ENCODE measurements at regions not wholly inside any gene's neighbourhood (a gene's known extent, or its start where the extent isn't known, plus 50 kb on each side); places are given as distances from the start of the nearest gene placed in this dataset.

- no peaks in the 10 kb centered on the region for H3K9me3 ChIP-seq (replicated peaks; ENCODE audit: control insufficient read depth, insufficient read depth, low read depth, low read length)
- no peaks in the 10 kb centered on the region for H3K27me3 ChIP-seq (ENCODE audit: control insufficient read depth in 2 of 2, insufficient read depth in 2 of 2, low read length in 2 of 2)
- ChIA-PET POLR2A (no interaction called here), CTCF (ENCODE audit: low intra/inter-chr PET ratio) (no interaction called here)
- intact Hi-C loops (cut with micrococcal nuclease) = no loop called here
- no peak overlapping the region for H2AFZ ChIP-seq (ENCODE audit: low read depth, low read length)
- H3K9me1 ChIP-seq (ENCODE audit: control insufficient read depth, insufficient read depth, low read length) = no peaks in the 10 kb centered on the region
- H3K79me2 ChIP-seq (ENCODE audit: control insufficient read depth, insufficient read depth, low read length) = no peaks in the 10 kb centered on the region
- H3K27ac ChIP-seq (ENCODE audit: extremely low read depth, low read depth, low read length) = no peak overlapping the region
- BruUV-seq (replicated peaks) = no TSS peak
- DNase-seq (ENCODE audit: extremely low read depth in 1 of 4, low spot score in 3 of 4) (no peak), FAIRE-seq (no peak), ATAC-seq (no peak)
- no peak overlapping the region for H3K4me2 ChIP-seq (ENCODE audit: insufficient read depth, low read length)
- no peaks in the 10 kb centered on the region for H3K4me1 ChIP-seq (replicated peaks in 1 of 2; ENCODE audit: control insufficient read depth in 2 of 2, insufficient read depth in 2 of 2, low read length in 2 of 2)
- H3K4me3 ChIP-seq = no peak overlapping the region
- in situ Hi-C loops (cut with MboI) = no loop called here
- H3K9ac ChIP-seq (ENCODE audit: insufficient read depth in 1 of 2, low read depth in 2 of 2, low read length in 2 of 2) = no peak overlapping the region
- H4K20me1 ChIP-seq (replicated peaks; ENCODE audit: control insufficient read depth, insufficient read depth, low read length) = no peaks in the 10 kb centered on the region
- WGBS (ENCODE audit: insufficient coverage, low coverage, missing lambda C conversion rate) = 0% methylated on average over 1 of the region's 1 CpG
- TF ChIP-seq TAF15 (IDR thresholded peaks at IDR 0.05; ENCODE audit: low read depth, low read length) (no peak), ZBTB9 (CRISPR knock-in tag; IDR thresholded peaks at IDR 0.05) (no peak), ZNF253 (CRISPR knock-in tag; conservative IDR thresholded peaks at IDR 0.05) (no peak), BACH1 (tag; IDR thresholded peaks at IDR 0.05) (no peak), ZNF696 (CRISPR knock-in tag; conservative IDR thresholded peaks at IDR 0.05) (no peak), MIER1 (IDR thresholded peaks at IDR 0.05; ENCODE audit: low read depth) (no peak), RBM34 (IDR thresholded peaks at IDR 0.05; ENCODE audit: borderline replicate concordance, insufficient read depth, low read length) (no peak), ZBTB5 (IDR thresholded peaks at IDR 0.05) (no peak), POLR2AphosphoS2 (IDR thresholded peaks at IDR 0.05; ENCODE audit: low read length) (no peak), KAT7 (CRISPR knock-in tag; IDR thresholded peaks at IDR 0.05; ENCODE audit: borderline replicate concordance) (no peak), ZSCAN29 (IDR thresholded peaks at IDR 0.05) (no peak), CBFA2T3 (IDR thresholded peaks at IDR 0.05) (no peak), THAP7 (CRISPR knock-in tag; IDR thresholded peaks at IDR 0.05) (no peak), ZNF830 (CRISPR knock-in tag; IDR thresholded peaks at IDR 0.05) (no peak), DIDO1 (tag; IDR thresholded peaks at IDR 0.05; ENCODE audit: low read depth) (no peak), MTA1 (IDR thresholded peaks at IDR 0.05; ENCODE audit: borderline replicate concordance) (no peak), IRF9 (tag; IDR thresholded peaks at IDR 0.05) (no peak), ZNF583 (CRISPR knock-in tag; IDR thresholded peaks at IDR 0.05) (no peak), SFPQ (IDR thresholded peaks at IDR 0.05; ENCODE audit: low read depth, low read length) (no peak), E2F3 (CRISPR knock-in tag; IDR thresholded peaks at IDR 0.05) (no peak)
- H3K36me3 ChIP-seq (ENCODE audit: control insufficient read depth, insufficient read depth, low read length) = no peaks in the 10 kb centered on the region
These were observed 226.0 kb downstream of the TRPC6 start for GRCh38 chr11:101357771-101358170.
